Keratinocyte (primary cell): ENCODE measurements at regions not wholly inside any gene's neighbourhood (a gene's known extent, or its start where the extent isn't known, plus 50 kb on each side); places are given as distances from the start of the nearest gene placed in this dataset.

Source experiments
- DNase-seq: peaks from one replicate; pipeline ENCODE4 v3.0.0-alpha.2; 2011; ENCODE audit warnings: low read depth, missing footprints, low spot score
- FAIRE-seq: peaks from 2 replicates; lab custom pipeline; 2011; peaks lifted over from hg19 to GRCh38; lab: Jason Lieb, UNC
- H2AFZ ChIP-seq: 2 replicates; pipeline ENCODE4 v1.6.0; 2012; ENCODE audit warnings: low read length, control low read depth, inconsistent platforms; ENCODE audit not compliant: control insufficient read depth
- H3K27ac ChIP-seq: 2 replicates; pipeline ENCODE4 v1.5.1; 2011; ENCODE audit warnings: low read length; ENCODE audit not compliant: control insufficient read depth, insufficient read depth
- H3K27me3 ChIP-seq: 3 replicates; pipeline ENCODE4 v1.6.0; 2011; ENCODE audit warnings: low read length; ENCODE audit not compliant: control insufficient read depth, insufficient read depth; ENCODE audit errors: extremely low read depth
- H3K36me3 ChIP-seq, 2 experiments: 2 replicates in 1 of 2; 3 replicates in 1 of 2; pipeline ENCODE4 v1.5.1; 2011; ENCODE audit warnings: low read length in 2 of 2, mild to moderate bottlenecking in 1 of 2; ENCODE audit not compliant: control insufficient read depth in 2 of 2, insufficient read depth in 2 of 2; ENCODE audit errors: extremely low read depth in 1 of 2
- H3K4me1 ChIP-seq: 3 replicates; pipeline ENCODE4 v1.5.1; 2011; ENCODE audit warnings: low read length; ENCODE audit not compliant: control insufficient read depth, insufficient read depth; ENCODE audit errors: extremely low read depth
- H3K4me2 ChIP-seq: 3 replicates; pipeline ENCODE4 v1.6.0; 2011; ENCODE audit warnings: low read depth, low read length; ENCODE audit not compliant: control insufficient read depth, insufficient read depth; ENCODE audit errors: extremely low read depth
- H3K4me3 ChIP-seq, 3 experiments: fragments of 200-600 bp in 1 of 3; sonication (generic) in 1 of 3; 2 replicates in 2 of 3; 3 replicates in 1 of 3; pipeline ENCODE4 v1.5.1; 2011 to 2016; ENCODE audit warnings: low read length in 3 of 3, mild to moderate bottlenecking in 3 of 3, control low read depth in 2 of 3, inconsistent platforms in 1 of 3, low read depth in 1 of 3, mixed read lengths in 1 of 3, mixed run types in 1 of 3, moderate library complexity in 1 of 3; ENCODE audit not compliant: control insufficient read depth in 2 of 3, insufficient read depth in 2 of 3; ENCODE audit errors: extremely low read depth in 1 of 3
- H3K79me2 ChIP-seq: 2 replicates; pipeline ENCODE4 v1.6.0; 2012; ENCODE audit warnings: low read length; ENCODE audit not compliant: control insufficient read depth, insufficient read depth
- H3K9ac ChIP-seq: 3 replicates; pipeline ENCODE4 v1.6.0; 2011; ENCODE audit warnings: low read length; ENCODE audit not compliant: control insufficient read depth, insufficient read depth; ENCODE audit errors: extremely low read depth
- H3K9me1 ChIP-seq: 3 replicates; pipeline ENCODE4 v1.6.0; 2011; ENCODE audit warnings: low read length; ENCODE audit not compliant: control insufficient read depth, insufficient read depth; ENCODE audit errors: extremely low read depth
- H3K9me3 ChIP-seq: 2 replicates; pipeline ENCODE4 v1.5.1; 2012; ENCODE audit warnings: low read depth, low read length; ENCODE audit not compliant: control insufficient read depth
- H4K20me1 ChIP-seq: 3 replicates; pipeline ENCODE4 v1.6.0; 2011; ENCODE audit warnings: low read length; ENCODE audit not compliant: control insufficient read depth, insufficient read depth; ENCODE audit errors: extremely low read depth
- CTCF ChIP-seq, 3 experiments: IDR thresholded peaks in 1 of 3; conservative IDR thresholded peaks in 1 of 3; optimal IDR thresholded peaks in 1 of 3; 2 replicates in 2 of 3; 3 replicates in 1 of 3; pipeline versions ENCODE3 to v1.5.1; 2011; ENCODE audit warnings: low read length in 3 of 3, mild to moderate bottlenecking in 3 of 3, moderate library complexity in 2 of 3, control low read depth in 1 of 3, inconsistent platforms in 1 of 3; ENCODE audit not compliant: insufficient read depth in 2 of 3; ENCODE audit errors: extremely low read depth in 1 of 3
- EZH2 ChIP-seq: IDR thresholded peaks from one replicate; pipeline ENCODE4 v1.6.1; 2012; ENCODE audit warnings: inconsistent platforms, mild to moderate bottlenecking, low read length, moderate library complexity
- dilution Hi-C: fragments of 300-500 bp; cut with MboI; formaldehyde crosslinking; loops from one replicate; pipeline ENCODE4 v1.7.0; 2020; ENCODE audit warnings: low sequenced_read_pairs; ENCODE audit not compliant: extremely low pct_ligation_motif_present

GRCh38 chr21:31479714-31480113 lies 135.7 kb upstream of the TIAM1 start:
- DNase-seq (no peak), FAIRE-seq (no peak)
- H3K4me1 ChIP-seq = no peaks in the 10 kb centered on the region
- H3K4me2 ChIP-seq = no peak overlapping the region
- no peak overlapping the region for H2AFZ ChIP-seq
- no peaks in the 10 kb centered on the region for H3K9me1 ChIP-seq
- H3K4me3 ChIP-seq = no peak overlapping the region
- no peaks in the 10 kb centered on the region for H3K27me3 ChIP-seq
- no peak overlapping the region for H3K27ac ChIP-seq
- TF ChIP-seq EZH2 (no peak), CTCF (optimal IDR thresholded peaks at IDR 0.05 in 1 of 3, IDR thresholded peaks at IDR 0.05 in 1 of 3, conservative IDR thresholded peaks at IDR 0.05 in 1 of 3; ENCODE audit: extremely low read depth in 1 of 3, insufficient read depth in 2 of 3, low read length in 3 of 3) (no peak)
- H3K9me3 ChIP-seq = peaks cover 2% of the 10 kb centered on the region
- no peaks in the 10 kb centered on the region for H3K79me2 ChIP-seq
- H3K9ac ChIP-seq = no peak overlapping the region
- dilution Hi-C loops = no loop called here
- no peaks in the 10 kb centered on the region for H4K20me1 ChIP-seq
- H3K36me3 ChIP-seq = no peaks in the 10 kb centered on the region

GRCh38 chr21:31479222-31479621 lies 135.2 kb upstream of the TIAM1 start:
- Histone ChIP-seq H3K4me2 (no peak overlapping the region), H3K79me2 (no peaks in the 10 kb centered on the region), H3K27me3 (no peaks in the 10 kb centered on the region), H4K20me1 (no peaks in the 10 kb centered on the region), H3K27ac (no peak overlapping the region), H3K36me3 (no peaks in the 10 kb centered on the region), H3K4me3 (no peak overlapping the region), H2AFZ (no peak overlapping the region), H3K4me1 (no peaks in the 10 kb centered on the region), H3K9me1 (no peaks in the 10 kb centered on the region), H3K9me3 (peaks cover 2% of the 10 kb centered on the region), H3K9ac (no peak overlapping the region)
- no peak for FAIRE-seq
- dilution Hi-C loops = no loop called here
- no peak for DNase-seq
- TF ChIP-seq CTCF (optimal IDR thresholded peaks at IDR 0.05 in 1 of 3, IDR thresholded peaks at IDR 0.05 in 1 of 3, conservative IDR thresholded peaks at IDR 0.05 in 1 of 3; ENCODE audit: extremely low read depth in 1 of 3, insufficient read depth in 2 of 3, low read length in 3 of 3) (no peak), EZH2 (no peak)
